Fibroblast of pulmonary artery (primary cell): ENCODE measurements at regions not wholly inside any gene's neighbourhood (a gene's known extent, or its start where the extent isn't known, plus 50 kb on each side); places are given as distances from the start of the nearest gene placed in this dataset.
"Not testable (repeated sequence)": the region's sequence is repeated elsewhere in the genome, so short reads cannot be mapped to it uniquely, and the experiment has no call there.

Experiments used
- DNase-seq: peaks from one replicate; pipeline ENCODE4 v3.0.0-alpha.2; 2010; ENCODE audit warnings: low read depth
- H3K4me3 ChIP-seq: replicated peaks from 2 replicates; pipeline ENCODE4 v1.5.1; 2011; ENCODE audit warnings: low read depth, mild to moderate bottlenecking, control low read depth, low read length, moderate library complexity
- TF ChIP-seq, protein P1 (sequence below): IDR thresholded peaks from 2 replicates; pipeline ENCODE4 v1.5.1; 2011; ENCODE audit warnings: mild to moderate bottlenecking, control low read depth, low read length, inconsistent platforms; ENCODE audit errors: missing control alignments

- TF ChIP-seq, protein P1, sequence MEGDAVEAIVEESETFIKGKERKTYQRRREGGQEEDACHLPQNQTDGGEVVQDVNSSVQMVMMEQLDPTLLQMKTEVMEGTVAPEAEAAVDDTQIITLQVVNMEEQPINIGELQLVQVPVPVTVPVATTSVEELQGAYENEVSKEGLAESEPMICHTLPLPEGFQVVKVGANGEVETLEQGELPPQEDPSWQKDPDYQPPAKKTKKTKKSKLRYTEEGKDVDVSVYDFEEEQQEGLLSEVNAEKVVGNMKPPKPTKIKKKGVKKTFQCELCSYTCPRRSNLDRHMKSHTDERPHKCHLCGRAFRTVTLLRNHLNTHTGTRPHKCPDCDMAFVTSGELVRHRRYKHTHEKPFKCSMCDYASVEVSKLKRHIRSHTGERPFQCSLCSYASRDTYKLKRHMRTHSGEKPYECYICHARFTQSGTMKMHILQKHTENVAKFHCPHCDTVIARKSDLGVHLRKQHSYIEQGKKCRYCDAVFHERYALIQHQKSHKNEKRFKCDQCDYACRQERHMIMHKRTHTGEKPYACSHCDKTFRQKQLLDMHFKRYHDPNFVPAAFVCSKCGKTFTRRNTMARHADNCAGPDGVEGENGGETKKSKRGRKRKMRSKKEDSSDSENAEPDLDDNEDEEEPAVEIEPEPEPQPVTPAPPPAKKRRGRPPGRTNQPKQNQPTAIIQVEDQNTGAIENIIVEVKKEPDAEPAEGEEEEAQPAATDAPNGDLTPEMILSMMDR = no peak
These were observed 1247.0 kb upstream of the EPHA6 start for GRCh38 chr3:95567346-95567745.

GRCh38 chr3:95586754-95587153 is 1227.6 kb upstream of the EPHA6 start:
- DNase-seq = no peak
- H3K4me3 ChIP-seq = no peak overlapping the region
- TF ChIP-seq, protein P1 = no peak

More at GRCh38 chr3:95567346-95567745, 1247.0 kb upstream of the EPHA6 start:
- no peak overlapping the region for H3K4me3 ChIP-seq
- no peak for DNase-seq

DNA sequence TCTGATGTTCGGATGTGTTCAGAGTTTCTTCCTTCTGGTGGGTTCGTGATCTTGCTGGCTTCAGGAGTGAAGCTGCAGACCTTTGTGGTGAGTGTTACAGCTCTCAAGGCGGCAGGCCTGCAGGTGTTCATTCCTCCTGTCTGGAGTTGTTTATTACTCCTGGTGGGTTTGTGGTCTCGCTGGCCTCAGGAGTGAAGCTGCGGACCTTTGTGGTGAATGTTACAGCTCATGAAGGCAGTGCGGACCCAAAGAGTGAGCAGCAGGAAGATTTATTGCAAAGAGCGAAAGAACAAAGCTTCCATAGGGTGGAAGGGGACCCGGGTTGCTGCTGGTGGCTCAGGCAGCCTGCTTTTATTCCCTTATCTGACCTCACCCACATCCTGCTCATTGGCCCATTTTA is 1226.8 kb upstream of the EPHA6 start:
- not testable (repeated sequence) for DNase-seq, H3K4me3 ChIP-seq

GRCh38 chr3:95588473-95588872 is 1225.9 kb upstream of the EPHA6 start:
- no peak overlapping the region for H3K4me3 ChIP-seq
- DNase-seq = no peak
- TF ChIP-seq, protein P1 = no peak

DNA sequence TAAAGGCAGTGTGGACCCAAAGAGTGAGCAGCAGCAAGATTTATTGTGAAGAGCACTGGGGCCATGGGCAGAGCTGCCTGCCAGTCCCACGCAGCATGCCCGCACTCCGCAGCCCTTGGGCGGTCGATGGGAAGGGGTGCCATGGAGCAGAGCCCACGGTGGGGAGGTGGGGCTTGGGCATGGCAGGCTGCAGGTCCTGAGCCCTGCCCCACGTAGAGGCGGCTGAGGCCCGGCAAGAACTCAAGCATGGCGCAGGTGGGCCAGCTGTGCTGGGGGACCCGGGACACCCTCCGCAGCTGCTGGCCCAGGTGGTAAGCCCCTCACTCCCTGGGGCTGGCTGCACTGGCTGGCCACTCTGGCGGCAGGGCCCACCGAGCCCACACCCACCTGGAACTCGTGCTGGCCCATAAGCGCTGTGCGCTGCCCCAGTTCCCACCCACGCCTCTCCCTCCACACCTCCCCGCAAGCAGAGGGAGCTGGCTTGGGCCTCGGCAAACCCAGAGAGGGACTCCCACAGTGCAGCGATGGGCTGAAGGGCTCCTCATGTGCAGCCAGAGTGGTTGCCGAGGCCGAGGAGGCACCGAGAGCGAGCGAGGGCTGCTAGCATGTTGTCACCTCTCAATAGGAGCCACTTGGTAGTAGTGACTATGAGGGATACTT is 1218.8 kb upstream of the EPHA6 start:
- TF ChIP-seq, protein P1 = no peak
- H3K4me3 ChIP-seq = no peak overlapping the region
- DNase-seq = no peak

DNA sequence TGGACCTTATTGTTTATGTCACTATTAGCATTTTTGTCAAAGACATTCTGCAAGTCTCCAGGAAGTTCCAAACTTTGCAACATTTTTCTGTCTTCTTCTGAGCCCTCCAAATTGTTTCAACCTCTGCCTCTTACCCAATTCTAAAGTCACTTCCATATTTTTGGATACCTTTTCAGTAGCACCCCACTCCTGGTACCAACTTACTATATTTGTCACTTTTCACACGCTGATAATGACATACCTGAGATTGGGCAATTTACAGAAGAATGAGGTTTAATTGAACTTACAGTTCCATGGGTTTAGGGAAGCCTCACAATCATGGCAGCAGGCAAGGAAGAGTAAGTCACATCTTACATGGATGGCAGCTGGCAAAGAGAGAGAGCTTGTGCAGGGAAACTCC is 1206.5 kb upstream of the EPHA6 start:
- TF ChIP-seq, protein P1 = no peak
- no peak overlapping the region for H3K4me3 ChIP-seq
- DNase-seq = no peak

GRCh38 chr3:95609411-95609810 is 1205.0 kb upstream of the EPHA6 start:
- H3K4me3 ChIP-seq = no peak overlapping the region
- no peak for DNase-seq
- TF ChIP-seq, protein P1 = no peak
